ENCODE measurements at regions not wholly inside any gene's neighbourhood (a gene's known extent, or its start where the extent isn't known, plus 50 kb on each side); places are given as distances from the start of the nearest gene placed in this dataset.

GRCh38 chr3:152199102-152199840, 69.5 kb upstream of the MBNL1 start (continued):
- no peak for TF ChIP-seq ATF2 (CRISPR knock-in tag; IDR thresholded peaks at IDR 0.05; ENCODE audit: borderline replicate concordance, low read depth)
- TF ChIP-seq E2F5 (CRISPR knock-in tag; IDR thresholded peaks at IDR 0.05) = no peak
- no peak for TF ChIP-seq ZNF121 (CRISPR knock-in tag; IDR thresholded peaks at IDR 0.05)

DNA sequence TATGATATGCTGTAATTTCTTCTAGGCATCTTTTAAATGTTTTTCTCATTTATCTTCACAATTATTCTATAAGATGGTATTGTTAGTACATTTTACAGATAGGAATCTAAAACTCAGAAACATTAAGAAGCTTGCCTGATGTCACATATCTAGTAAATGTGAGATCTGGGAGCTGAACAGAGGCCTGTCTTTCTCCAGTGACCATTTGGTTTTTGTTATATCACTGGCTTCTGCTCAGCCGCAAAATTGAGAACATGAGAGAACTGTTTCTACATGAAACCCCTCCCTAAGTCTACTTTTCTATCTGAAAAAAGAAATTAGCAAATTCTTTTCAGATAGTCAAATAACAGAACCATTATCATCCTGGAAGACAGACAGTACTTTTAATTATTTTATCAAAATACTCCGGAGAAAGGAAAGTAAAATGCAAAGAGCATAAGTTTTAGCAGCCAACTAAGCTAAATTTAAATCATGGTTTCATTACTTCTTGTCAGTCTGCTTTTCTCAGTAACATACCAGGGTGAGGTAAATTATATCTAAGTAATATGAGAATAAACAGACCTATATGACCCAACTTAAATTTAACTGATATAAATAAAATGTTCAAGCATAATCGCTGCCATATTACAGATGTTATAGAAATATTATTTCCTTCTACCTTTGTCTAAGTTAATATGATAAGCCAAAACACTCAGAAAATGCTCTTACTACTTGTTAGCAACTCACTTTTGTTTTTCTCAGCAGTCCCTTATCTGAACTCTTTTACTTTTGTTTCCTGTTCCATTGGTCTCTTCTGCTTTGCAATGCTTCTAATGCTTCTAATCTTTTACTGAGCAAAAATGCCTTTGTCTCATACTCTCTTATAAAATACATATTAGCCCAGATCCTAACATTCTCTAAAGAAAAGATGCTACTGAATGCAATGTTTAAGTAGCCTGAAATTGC, 68.0 kb upstream of the MBNL1 start:
- Mint-ChIP-seq H3K9me3 (no peaks in the 10 kb centered on the region), H3K4me1 (peaks cover 20% of the 10 kb centered on the region), H3K27me3 (ENCODE audit: low read depth) (no peaks in the 10 kb centered on the region), H3K27ac (no peak overlapping the region), H3K36me3 (no peaks in the 10 kb centered on the region), H3K4me3 (no peak overlapping the region)
- POLR2A ChIA-PET = no interaction called here
- DNase-seq (ENCODE audit: low spot score) = no peak
- TF ChIP-seq ZNF121 (CRISPR knock-in tag; IDR thresholded peaks at IDR 0.05) (no peak), ZNF671 (CRISPR knock-in tag; IDR thresholded peaks at IDR 0.05) (no peak), TEAD1 (CRISPR knock-in tag; IDR thresholded peaks at IDR 0.05) (no peak), GABPB1 (CRISPR knock-in tag; IDR thresholded peaks at IDR 0.05) (no peak), ZNF263 (CRISPR knock-in tag; IDR thresholded peaks at IDR 0.05; ENCODE audit: low read depth) (no peak), ZNF423 (CRISPR knock-in tag; IDR thresholded peaks at IDR 0.05) (no peak), ZNF232 (CRISPR knock-in tag; IDR thresholded peaks at IDR 0.05) (no peak), E2F1 (CRISPR knock-in tag; IDR thresholded peaks at IDR 0.05) (no peak)
- TF ChIP-seq, protein P1, sequence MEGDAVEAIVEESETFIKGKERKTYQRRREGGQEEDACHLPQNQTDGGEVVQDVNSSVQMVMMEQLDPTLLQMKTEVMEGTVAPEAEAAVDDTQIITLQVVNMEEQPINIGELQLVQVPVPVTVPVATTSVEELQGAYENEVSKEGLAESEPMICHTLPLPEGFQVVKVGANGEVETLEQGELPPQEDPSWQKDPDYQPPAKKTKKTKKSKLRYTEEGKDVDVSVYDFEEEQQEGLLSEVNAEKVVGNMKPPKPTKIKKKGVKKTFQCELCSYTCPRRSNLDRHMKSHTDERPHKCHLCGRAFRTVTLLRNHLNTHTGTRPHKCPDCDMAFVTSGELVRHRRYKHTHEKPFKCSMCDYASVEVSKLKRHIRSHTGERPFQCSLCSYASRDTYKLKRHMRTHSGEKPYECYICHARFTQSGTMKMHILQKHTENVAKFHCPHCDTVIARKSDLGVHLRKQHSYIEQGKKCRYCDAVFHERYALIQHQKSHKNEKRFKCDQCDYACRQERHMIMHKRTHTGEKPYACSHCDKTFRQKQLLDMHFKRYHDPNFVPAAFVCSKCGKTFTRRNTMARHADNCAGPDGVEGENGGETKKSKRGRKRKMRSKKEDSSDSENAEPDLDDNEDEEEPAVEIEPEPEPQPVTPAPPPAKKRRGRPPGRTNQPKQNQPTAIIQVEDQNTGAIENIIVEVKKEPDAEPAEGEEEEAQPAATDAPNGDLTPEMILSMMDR (IDR thresholded peaks at IDR 0.05) = no peak
- TF ChIP-seq, protein P2, sequence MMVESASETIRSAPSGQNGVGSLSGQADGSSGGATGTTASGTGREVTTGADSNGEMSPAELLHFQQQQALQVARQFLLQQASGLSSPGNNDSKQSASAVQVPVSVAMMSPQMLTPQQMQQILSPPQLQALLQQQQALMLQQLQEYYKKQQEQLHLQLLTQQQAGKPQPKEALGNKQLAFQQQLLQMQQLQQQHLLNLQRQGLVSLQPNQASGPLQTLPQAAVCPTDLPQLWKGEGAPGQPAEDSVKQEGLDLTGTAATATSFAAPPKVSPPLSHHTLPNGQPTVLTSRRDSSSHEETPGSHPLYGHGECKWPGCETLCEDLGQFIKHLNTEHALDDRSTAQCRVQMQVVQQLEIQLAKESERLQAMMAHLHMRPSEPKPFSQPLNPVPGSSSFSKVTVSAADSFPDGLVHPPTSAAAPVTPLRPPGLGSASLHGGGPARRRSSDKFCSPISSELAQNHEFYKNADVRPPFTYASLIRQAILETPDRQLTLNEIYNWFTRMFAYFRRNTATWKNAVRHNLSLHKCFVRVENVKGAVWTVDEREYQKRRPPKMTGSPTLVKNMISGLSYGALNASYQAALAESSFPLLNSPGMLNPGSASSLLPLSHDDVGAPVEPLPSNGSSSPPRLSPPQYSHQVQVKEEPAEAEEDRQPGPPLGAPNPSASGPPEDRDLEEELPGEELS (CRISPR knock-in tag; IDR thresholded peaks at IDR 0.05) = no peak
- TF ChIP-seq, protein P3, sequence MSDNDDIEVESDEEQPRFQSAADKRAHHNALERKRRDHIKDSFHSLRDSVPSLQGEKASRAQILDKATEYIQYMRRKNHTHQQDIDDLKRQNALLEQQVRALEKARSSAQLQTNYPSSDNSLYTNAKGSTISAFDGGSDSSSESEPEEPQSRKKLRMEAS (CRISPR knock-in tag; IDR thresholded peaks at IDR 0.05) = no peak
- TF ChIP-seq, protein P4, sequence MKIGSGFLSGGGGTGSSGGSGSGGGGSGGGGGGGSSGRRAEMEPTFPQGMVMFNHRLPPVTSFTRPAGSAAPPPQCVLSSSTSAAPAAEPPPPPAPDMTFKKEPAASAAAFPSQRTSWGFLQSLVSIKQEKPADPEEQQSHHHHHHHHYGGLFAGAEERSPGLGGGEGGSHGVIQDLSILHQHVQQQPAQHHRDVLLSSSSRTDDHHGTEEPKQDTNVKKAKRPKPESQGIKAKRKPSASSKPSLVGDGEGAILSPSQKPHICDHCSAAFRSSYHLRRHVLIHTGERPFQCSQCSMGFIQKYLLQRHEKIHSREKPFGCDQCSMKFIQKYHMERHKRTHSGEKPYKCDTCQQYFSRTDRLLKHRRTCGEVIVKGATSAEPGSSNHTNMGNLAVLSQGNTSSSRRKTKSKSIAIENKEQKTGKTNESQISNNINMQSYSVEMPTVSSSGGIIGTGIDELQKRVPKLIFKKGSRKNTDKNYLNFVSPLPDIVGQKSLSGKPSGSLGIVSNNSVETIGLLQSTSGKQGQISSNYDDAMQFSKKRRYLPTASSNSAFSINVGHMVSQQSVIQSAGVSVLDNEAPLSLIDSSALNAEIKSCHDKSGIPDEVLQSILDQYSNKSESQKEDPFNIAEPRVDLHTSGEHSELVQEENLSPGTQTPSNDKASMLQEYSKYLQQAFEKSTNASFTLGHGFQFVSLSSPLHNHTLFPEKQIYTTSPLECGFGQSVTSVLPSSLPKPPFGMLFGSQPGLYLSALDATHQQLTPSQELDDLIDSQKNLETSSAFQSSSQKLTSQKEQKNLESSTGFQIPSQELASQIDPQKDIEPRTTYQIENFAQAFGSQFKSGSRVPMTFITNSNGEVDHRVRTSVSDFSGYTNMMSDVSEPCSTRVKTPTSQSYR (CRISPR knock-in tag; IDR thresholded peaks at IDR 0.05) = no peak
- CTCF ChIA-PET = no interaction called here
- no peak for ATAC-seq
